K562 (cell line): ENCODE measurements at regions not wholly inside any gene's neighbourhood (a gene's known extent, or its start where the extent isn't known, plus 50 kb on each side); places are given as distances from the start of the nearest gene placed in this dataset.

ENCODE experiments used
- ATAC-seq: fragments of 200-7000 bp; cut with Tn5 transposase; 3 replicates; pipeline ENCODE4 v1.9.1; 2020; ENCODE audit warnings: moderate library complexity
- BruUV-seq: library from RNA; stranded (reverse); fragments of 400-500 nt; replicated peaks from 2 replicates; lab custom pipeline; 2021; lab: Mats Ljungman, UMichigan
- CTCF ChIA-PET: fragments of 300-600 bp; formaldehyde crosslinking; extraction: SDS; loops from one replicate; lab custom pipeline; 2021; ENCODE audit warnings: low intra/inter-chr PET ratio; lab: Yijun Ruan, JAX
- POLR2A ChIA-PET: fragments of 300-600, 350-650 bp; sonication (Branson Sonifier 250); formaldehyde crosslinking; extraction: SDS; loops from one replicate; lab custom pipeline; 2021; ENCODE audit warnings: antibody characterized with exemption, inconsistent platforms; lab: Yijun Ruan, JAX
- DNase-seq, 4 experiments: peaks; one replicate each; pipeline versions ENCODE4 v3.0.0 to v3.0.0-alpha.2; 2011 to 2018; ENCODE audit warnings: low spot score in 3 of 4, mixed read lengths in 3 of 4; ENCODE audit errors: extremely low read depth in 1 of 4
- FAIRE-seq: peaks from 2 replicates; lab custom pipeline; 2011; peaks lifted over from hg19 to GRCh38; lab: Jason Lieb, UNC
- H2AFZ ChIP-seq: 2 replicates; pipeline ENCODE4 v1.6.0; 2011; ENCODE audit warnings: low read depth, low read length, control low read depth, inconsistent platforms
- H3K27ac ChIP-seq: fragments of 200-600 bp; 3 replicates; pipeline ENCODE4 v1.8.0; 2011; ENCODE audit warnings: low read depth, mild to moderate bottlenecking, control low read depth, inconsistent platforms, low read length, moderate library complexity, mixed read lengths; ENCODE audit errors: extremely low read depth
- H3K27me3 ChIP-seq, 2 experiments: fragments of 300-600 bp in 1 of 2; 2 replicates in 1 of 2; 3 replicates in 1 of 2; pipeline versions ENCODE4 v1.6.0 to v1.8.0; 2011; ENCODE audit warnings: inconsistent platforms in 2 of 2, low read length in 2 of 2, mild to moderate bottlenecking in 1 of 2, mixed read lengths in 1 of 2, moderate library complexity in 1 of 2; ENCODE audit not compliant: control insufficient read depth in 2 of 2, insufficient read depth in 2 of 2
- H3K36me3 ChIP-seq: fragments of 300-600 bp; 3 replicates; pipeline ENCODE4 v1.8.0; 2011; ENCODE audit warnings: mild to moderate bottlenecking, low read length, inconsistent platforms; ENCODE audit not compliant: control insufficient read depth, insufficient read depth
- H3K4me1 ChIP-seq, 2 experiments: fragments of 200-600 bp in 1 of 2; replicated peaks in 1 of 2; 2 replicates in 1 of 2; 3 replicates in 1 of 2; pipeline versions ENCODE4 v1.5.1 to v1.8.0; 2011; ENCODE audit warnings: inconsistent platforms in 2 of 2, low read length in 2 of 2, mild to moderate bottlenecking in 1 of 2, mixed read lengths in 1 of 2, moderate library complexity in 1 of 2; ENCODE audit not compliant: control insufficient read depth in 2 of 2, insufficient read depth in 2 of 2
- H3K4me2 ChIP-seq: 2 replicates; pipeline ENCODE4 v1.6.1; 2011; ENCODE audit warnings: low read length, control low read depth, inconsistent platforms, mixed read lengths; ENCODE audit not compliant: insufficient read depth
- H3K4me3 ChIP-seq: fragments of 200-600 bp; sonication (generic), shearing (Covaris generic); 2 replicates; pipeline ENCODE4 v1.5.1; 2016; ENCODE audit warnings: control low read depth, inconsistent platforms
- H3K79me2 ChIP-seq: fragments of 200-600 bp; 3 replicates; pipeline ENCODE4 v1.8.0; 2011; ENCODE audit warnings: low read length, inconsistent platforms; ENCODE audit not compliant: control insufficient read depth, insufficient read depth
- H3K9ac ChIP-seq, 2 experiments: 2 replicates each; pipeline versions ENCODE4 v1.6.0 to v1.6.1; 2011; ENCODE audit warnings: low read depth in 2 of 2, low read length in 2 of 2, control low read depth in 1 of 2, inconsistent platforms in 1 of 2, mild to moderate bottlenecking in 1 of 2, mixed read lengths in 1 of 2; ENCODE audit not compliant: insufficient read depth in 1 of 2
- H3K9me1 ChIP-seq: one replicate; pipeline ENCODE4 v1.6.0; 2011; ENCODE audit warnings: inconsistent platforms, mild to moderate bottlenecking, low read length, moderate library complexity; ENCODE audit not compliant: control insufficient read depth, insufficient read depth
- H3K9me3 ChIP-seq: replicated peaks from 2 replicates; pipeline ENCODE4 v1.5.1; 2011; ENCODE audit warnings: low read depth, low read length, inconsistent platforms; ENCODE audit not compliant: control insufficient read depth, insufficient read depth
- H4K20me1 ChIP-seq: replicated peaks from 2 replicates; pipeline ENCODE4 v1.6.1; 2011; ENCODE audit warnings: low read length, inconsistent platforms, mixed read lengths; ENCODE audit not compliant: control insufficient read depth, insufficient read depth
- SAFB ChIP-seq: fragments of 200-400 bp; formaldehyde crosslinking; IDR thresholded peaks from 2 replicates; pipeline ENCODE4 v1.6.1; 2017; ENCODE audit warnings: low read depth, low read length, borderline replicate concordance
- whole genome bisulfite sequencing: fragments of 100-300 bp; shearing (Covaris generic); methylation state at CpG from one replicate; pipeline ENCODE4 v1.1.6; 2016; ENCODE audit warnings: low coverage, mixed read lengths; ENCODE audit not compliant: insufficient coverage; ENCODE audit errors: missing lambda C conversion rate; 5-methylcytosine and 5-hydroxymethylcytosine counted together
- in situ Hi-C: fragments of 300-500 bp; cut with MboI; formaldehyde crosslinking; loops from 4 replicates; pipeline ENCODE4 v1.15.0; 2018; ENCODE audit warnings: inconsistent platforms, mixed read lengths
- intact Hi-C: fragments of 100-400 bp; cut with micrococcal nuclease; formaldehyde crosslinking; loops from 2 replicates; pipeline ENCODE4 v1.14.2; 2022
- TF ChIP-seq, protein P1 (sequence below): sonication (generic); formaldehyde crosslinking; IDR thresholded peaks from 2 replicates; pipeline ENCODE4 v1.8.0; 2022; ENCODE audit warnings: mild to moderate bottlenecking, missing genetic modification reagents

GRCh38 chr9:68654075-68654474 is 51.0 kb upstream of the PIP5K1B start:
- no TSS peak for BruUV-seq
- Histone ChIP-seq H3K9me3 (no peaks in the 10 kb centered on the region), H3K36me3 (no peaks in the 10 kb centered on the region), H2AFZ (no peak overlapping the region), H3K27me3 (no peaks in the 10 kb centered on the region), H3K4me1 (peaks cover 0 to 2% of the 10 kb centered on the region in 2 experiments; a peak in 2 of 5 replicates), H3K27ac (no peak overlapping the region), H3K79me2 (no peaks in the 10 kb centered on the region), H3K9ac (no peak overlapping the region), H3K4me3 (no peak overlapping the region), H4K20me1 (no peaks in the 10 kb centered on the region), H3K9me1 (no peaks in the 10 kb centered on the region), H3K4me2 (no peak overlapping the region)
- CTCF ChIA-PET, result no interaction called here
- POLR2A ChIA-PET, result no interaction called here
- in situ Hi-C loops (no loop called here), intact Hi-C loops (no loop called here)
- no peak for ATAC-seq
- WGBS, result 27% methylated on average over 5 of the region's 5 CpGs
- no peak for DNase-seq
- no peak for FAIRE-seq
- no peak for TF ChIP-seq SAFB
- TF ChIP-seq, protein P1, sequence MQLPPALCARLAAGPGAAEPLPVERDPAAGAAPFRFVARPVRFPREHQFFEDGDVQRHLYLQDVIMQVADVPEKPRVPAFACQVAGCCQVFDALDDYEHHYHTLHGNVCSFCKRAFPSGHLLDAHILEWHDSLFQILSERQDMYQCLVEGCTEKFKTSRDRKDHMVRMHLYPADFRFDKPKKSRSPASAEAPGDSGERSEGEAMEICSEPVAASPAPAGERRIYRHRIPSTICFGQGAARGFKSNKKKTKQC (CRISPR knock-in tag), result no peak
- TF ChIP-seq, all 486 proteins: peak for 0
